OCI-LY3 (cell line): ENCODE measurements at regions not wholly inside any gene's neighbourhood (a gene's known extent, or its start where the extent isn't known, plus 50 kb on each side); places are given as distances from the start of the nearest gene placed in this dataset.

Experiments
- H2AFZ ChIP-seq: fragments of 200-600, 300-600 bp; shearing (Covaris generic); 2 replicates; pipeline ENCODE4 v1.6.0; 2014; ENCODE audit warnings: antibody characterized with exemption, low read depth, low read length
- H3K27ac ChIP-seq: fragments of 200-600, 300-600 bp; sonication (generic); 2 replicates; pipeline ENCODE4 v1.5.1; 2014; ENCODE audit warnings: mild to moderate bottlenecking, low read length, moderate library complexity, mixed read lengths
- H3K27me3 ChIP-seq: fragments of 200-600, 300-600 bp; sonication (generic); 2 replicates; pipeline ENCODE4 v1.6.1; 2014; ENCODE audit warnings: low read depth, low read length, mixed read lengths
- H3K36me3 ChIP-seq: fragments of 200-600, 300-600 bp; sonication (generic); replicated peaks from 2 replicates; pipeline ENCODE3; 2014; ENCODE audit warnings: low read depth, low read length, mixed read lengths
- H3K4me1 ChIP-seq: fragments of 300-600, 200-600 bp; sonication (generic); 2 replicates; pipeline ENCODE4 v1.6.1; 2014; ENCODE audit warnings: low read length, mixed read lengths
- H3K4me2 ChIP-seq: fragments of 200-600, 300-600 bp; sonication (generic); 2 replicates; pipeline ENCODE4 v1.6.1; 2014; ENCODE audit warnings: low read length, mixed read lengths
- H3K4me3 ChIP-seq: fragments of 300-600, 200-600 bp; sonication (generic); 2 replicates; pipeline ENCODE4 v1.5.1; 2014; ENCODE audit warnings: antibody characterized with exemption, mild to moderate bottlenecking, low read length, moderate library complexity
- H3K79me2 ChIP-seq: fragments of 300-600, 200-600 bp; shearing (Covaris generic); 2 replicates; pipeline ENCODE4 v1.6.1; 2014; ENCODE audit warnings: mild to moderate bottlenecking, low read length, mixed read lengths
- H3K9ac ChIP-seq: fragments of 300-600, 200-600 bp; shearing (Covaris generic); 2 replicates; pipeline ENCODE4 v1.6.0; 2014; ENCODE audit warnings: mild to moderate bottlenecking, low read length, moderate library complexity
- H3K9me3 ChIP-seq: fragments of 200-600, 300-600 bp; shearing (Covaris generic); 2 replicates; pipeline ENCODE4 v1.6.1; 2014; ENCODE audit warnings: low read length, mixed read lengths; ENCODE audit not compliant: insufficient read depth
- H4K20me1 ChIP-seq: fragments of 200-600, 300-600 bp; sonication (generic); 2 replicates; pipeline ENCODE4 v1.6.1; 2016; ENCODE audit warnings: low read length, mixed read lengths; ENCODE audit not compliant: insufficient read depth
- CTCF ChIP-seq: fragments of 200-600, 300-600 bp; sonication (generic); IDR thresholded peaks from 2 replicates; pipeline ENCODE4 v1.5.1; 2014; ENCODE audit warnings: antibody characterized with exemption, low read length, low read depth
- EZH2phosphoT487 ChIP-seq: fragments of 200-600 bp; shearing (Covaris generic); IDR thresholded peaks from 2 replicates; pipeline ENCODE4 v1.6.1; 2018; ENCODE audit warnings: antibody characterized with exemption, mixed run types, low read depth

DNA sequence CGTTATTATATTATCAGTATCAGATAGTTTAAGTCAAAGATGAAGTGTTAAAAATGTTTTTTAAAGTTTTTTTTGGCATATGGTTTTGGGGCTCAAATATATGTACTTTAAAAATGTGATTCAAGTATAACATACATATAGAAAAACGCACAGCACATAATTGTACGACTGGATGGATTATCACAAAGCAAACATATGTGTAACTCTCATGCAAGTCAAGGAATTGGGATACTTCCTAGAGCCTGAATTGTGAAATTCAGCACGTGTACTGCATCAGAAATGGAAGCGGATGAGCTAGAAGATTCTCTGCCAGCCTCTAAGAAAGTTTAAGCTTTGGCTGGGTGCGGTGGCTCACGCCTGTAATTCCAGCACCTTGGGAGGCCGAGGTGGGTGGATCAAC is 340.9 kb downstream of the PRL start:
- Histone ChIP-seq H3K4me1 (no peaks in the 10 kb centered on the region), H4K20me1 (no peaks in the 10 kb centered on the region), H3K4me3 (no peak overlapping the region), H3K9ac (no peak overlapping the region), H3K27ac (no peak overlapping the region), H3K36me3 (no peaks in the 10 kb centered on the region), H2AFZ (no peak overlapping the region), H3K4me2 (no peak overlapping the region), H3K79me2 (no peaks in the 10 kb centered on the region), H3K27me3 (no peaks in the 10 kb centered on the region), H3K9me3 (no peaks in the 10 kb centered on the region)
- TF ChIP-seq CTCF (no peak), EZH2phosphoT487 (no peak)

DNA sequence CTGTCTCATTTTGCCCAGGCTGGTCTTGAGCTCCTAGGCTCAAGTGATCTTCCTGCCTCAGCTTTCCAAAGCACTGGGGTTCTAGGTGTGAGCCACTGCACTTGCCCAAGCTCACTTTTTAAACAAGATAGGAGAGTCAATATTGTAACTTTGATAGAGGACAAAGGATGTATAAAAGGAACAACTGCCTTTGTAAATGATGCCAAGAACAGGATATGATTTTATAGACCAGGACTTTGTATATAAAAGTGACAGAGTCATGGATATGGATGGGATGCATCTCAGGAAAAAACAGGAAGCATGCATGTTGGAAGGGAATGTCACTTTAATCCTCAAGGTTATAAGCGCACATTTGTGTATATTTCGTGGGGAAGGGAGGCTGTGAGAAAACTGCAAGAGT is 338.4 kb downstream of the PRL start:
- H3K36me3 ChIP-seq = no peaks in the 10 kb centered on the region
- no peak overlapping the region for H2AFZ ChIP-seq
- H3K27me3 ChIP-seq = no peaks in the 10 kb centered on the region
- no peak overlapping the region for H3K4me2 ChIP-seq
- no peak overlapping the region for H3K27ac ChIP-seq
- H3K4me3 ChIP-seq = no peak overlapping the region
- no peak overlapping the region for H3K9ac ChIP-seq
- H3K79me2 ChIP-seq = no peaks in the 10 kb centered on the region
- no peaks in the 10 kb centered on the region for H4K20me1 ChIP-seq
- H3K9me3 ChIP-seq = no peaks in the 10 kb centered on the region
- H3K4me1 ChIP-seq = no peaks in the 10 kb centered on the region
- no peak for TF ChIP-seq CTCF
- TF ChIP-seq EZH2phosphoT487 = no peak

- no peaks in the 10 kb centered on the region for H3K9me3 ChIP-seq
- H3K9ac ChIP-seq = no peak overlapping the region
- H3K4me3 ChIP-seq = no peak overlapping the region
- H3K4me1 ChIP-seq = no peaks in the 10 kb centered on the region
- H3K36me3 ChIP-seq = no peaks in the 10 kb centered on the region
- no peak overlapping the region for H2AFZ ChIP-seq
- no peak overlapping the region for H3K27ac ChIP-seq
- no peak overlapping the region for H3K4me2 ChIP-seq
- H4K20me1 ChIP-seq = no peaks in the 10 kb centered on the region
- no peaks in the 10 kb centered on the region for H3K27me3 ChIP-seq
- H3K79me2 ChIP-seq = no peaks in the 10 kb centered on the region
- TF ChIP-seq CTCF = no peak
- TF ChIP-seq EZH2phosphoT487 = no peak
Measured at GRCh38 chr6:21961226-21961625, 335.6 kb downstream of the PRL start.

GRCh38 chr6:21965016-21965415 is 331.8 kb downstream of the PRL start:
- no peak overlapping the region for H3K4me2 ChIP-seq
- no peaks in the 10 kb centered on the region for H4K20me1 ChIP-seq
- no peaks in the 10 kb centered on the region for H3K4me1 ChIP-seq
- no peak overlapping the region for H3K27ac ChIP-seq
- H3K4me3 ChIP-seq = no peak overlapping the region
- H3K9me3 ChIP-seq = no peaks in the 10 kb centered on the region
- no peaks in the 10 kb centered on the region for H3K79me2 ChIP-seq
- no peak overlapping the region for H3K9ac ChIP-seq
- no peak for TF ChIP-seq CTCF
- H3K36me3 ChIP-seq = no peaks in the 10 kb centered on the region
- H2AFZ ChIP-seq = no peak overlapping the region
- H3K27me3 ChIP-seq = no peaks in the 10 kb centered on the region
